ENCODE measurements at regions not wholly inside any gene's neighbourhood (a gene's known extent, or its start where the extent isn't known, plus 50 kb on each side); places are given as distances from the start of the nearest gene placed in this dataset.

GRCh38 chr9:8156346-8156745 is 356.8 kb upstream of the DMAC1 start:
- DNase-seq (ENCODE audit: low read depth), result no peak
- TF ChIP-seq, protein P1, sequence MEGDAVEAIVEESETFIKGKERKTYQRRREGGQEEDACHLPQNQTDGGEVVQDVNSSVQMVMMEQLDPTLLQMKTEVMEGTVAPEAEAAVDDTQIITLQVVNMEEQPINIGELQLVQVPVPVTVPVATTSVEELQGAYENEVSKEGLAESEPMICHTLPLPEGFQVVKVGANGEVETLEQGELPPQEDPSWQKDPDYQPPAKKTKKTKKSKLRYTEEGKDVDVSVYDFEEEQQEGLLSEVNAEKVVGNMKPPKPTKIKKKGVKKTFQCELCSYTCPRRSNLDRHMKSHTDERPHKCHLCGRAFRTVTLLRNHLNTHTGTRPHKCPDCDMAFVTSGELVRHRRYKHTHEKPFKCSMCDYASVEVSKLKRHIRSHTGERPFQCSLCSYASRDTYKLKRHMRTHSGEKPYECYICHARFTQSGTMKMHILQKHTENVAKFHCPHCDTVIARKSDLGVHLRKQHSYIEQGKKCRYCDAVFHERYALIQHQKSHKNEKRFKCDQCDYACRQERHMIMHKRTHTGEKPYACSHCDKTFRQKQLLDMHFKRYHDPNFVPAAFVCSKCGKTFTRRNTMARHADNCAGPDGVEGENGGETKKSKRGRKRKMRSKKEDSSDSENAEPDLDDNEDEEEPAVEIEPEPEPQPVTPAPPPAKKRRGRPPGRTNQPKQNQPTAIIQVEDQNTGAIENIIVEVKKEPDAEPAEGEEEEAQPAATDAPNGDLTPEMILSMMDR (conservative IDR thresholded peaks at IDR 0.05; ENCODE audit: low read depth, low read length), result no peak
- no peak overlapping the region for H3K4me3 ChIP-seq (ENCODE audit: low read depth, low read length)

DNA sequence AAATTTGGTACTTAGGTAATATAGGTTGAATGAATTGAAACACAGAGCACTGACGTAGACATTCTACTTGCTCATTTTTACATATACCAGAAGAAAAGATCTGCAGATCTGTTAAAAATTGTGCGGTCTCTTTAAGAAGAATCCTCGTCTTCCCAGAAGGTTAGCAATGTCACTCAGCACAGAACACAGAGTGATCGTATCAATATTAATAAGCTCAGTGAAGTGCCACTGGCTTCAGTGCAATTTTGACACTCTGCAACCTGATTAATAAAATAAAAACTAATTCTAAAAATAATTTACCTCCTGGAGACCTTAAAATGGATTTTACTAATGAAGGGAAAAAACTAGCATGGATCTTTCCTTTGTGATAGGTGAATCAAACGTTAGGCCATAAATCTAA is 356.1 kb upstream of the DMAC1 start:
- DNase-seq (ENCODE audit: low read depth), result no peak
- TF ChIP-seq, protein P1 (conservative IDR thresholded peaks at IDR 0.05; ENCODE audit: low read depth, low read length), result no peak
- no peak overlapping the region for H3K4me3 ChIP-seq (ENCODE audit: low read depth, low read length)

GRCh38 chr9:8143677-8144076 is 344.1 kb upstream of the DMAC1 start:
- H3K4me3 ChIP-seq (ENCODE audit: low read depth, low read length), result no peak overlapping the region
- DNase-seq (ENCODE audit: low read depth), result no peak
- TF ChIP-seq, protein P1 (conservative IDR thresholded peaks at IDR 0.05; ENCODE audit: low read depth, low read length), result no peak

DNA sequence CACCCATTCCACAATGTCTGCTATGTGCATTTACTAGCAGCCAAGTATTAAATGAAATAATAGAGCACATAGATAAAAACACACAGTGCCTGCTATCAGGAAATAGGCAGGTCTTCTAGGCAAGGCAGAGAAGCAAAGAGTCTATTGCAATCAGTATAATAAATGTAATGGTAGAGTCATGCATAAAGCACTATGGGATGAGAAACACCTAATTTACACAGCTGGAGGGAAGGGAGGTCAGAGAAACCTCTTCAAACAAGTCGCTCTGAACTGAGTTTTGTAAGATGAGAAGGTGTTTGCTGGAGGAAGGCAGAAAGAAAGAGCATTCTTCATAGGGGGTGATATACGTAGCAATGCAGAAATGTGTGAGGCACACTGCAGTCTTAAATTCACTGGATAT is 341.0 kb upstream of the DMAC1 start:
- DNase-seq (ENCODE audit: low read depth), result no peak
- TF ChIP-seq, protein P1 (conservative IDR thresholded peaks at IDR 0.05; ENCODE audit: low read depth, low read length), result no peak
- no peak overlapping the region for H3K4me3 ChIP-seq (ENCODE audit: low read depth, low read length)

- TF ChIP-seq, protein P1 (conservative IDR thresholded peaks at IDR 0.05; ENCODE audit: low read depth, low read length), result no peak
- no peak overlapping the region for H3K4me3 ChIP-seq (ENCODE audit: low read depth, low read length)
- no peak for DNase-seq (ENCODE audit: low read depth)
Observed at GRCh38 chr9:8139756-8140155, 340.2 kb upstream of the DMAC1 start.

DNA sequence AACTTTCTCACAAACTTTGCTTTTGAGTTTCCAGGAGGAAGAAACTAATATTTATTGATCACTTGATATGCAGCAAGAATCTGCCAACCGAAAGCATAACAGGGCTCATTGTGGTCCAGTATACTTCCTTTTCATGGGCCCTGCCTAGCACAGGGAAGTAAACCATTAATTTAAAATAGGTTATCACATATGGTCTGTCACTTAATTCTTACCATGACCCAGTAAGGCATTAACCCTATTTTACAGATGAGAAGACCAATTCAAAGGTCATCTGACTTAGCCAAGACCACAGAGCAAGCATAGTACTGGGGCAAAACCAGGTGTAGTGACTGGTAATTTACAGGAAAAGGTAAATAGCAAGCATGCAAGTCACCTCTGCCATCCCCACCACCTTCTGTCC is 336.9 kb upstream of the DMAC1 start:
- DNase-seq (ENCODE audit: low read depth), result no peak
- TF ChIP-seq, protein P1 (conservative IDR thresholded peaks at IDR 0.05; ENCODE audit: low read depth, low read length), result no peak
- H3K4me3 ChIP-seq (ENCODE audit: low read depth, low read length), result no peak overlapping the region

GRCh38 chr9:8134635-8135034 is 335.1 kb upstream of the DMAC1 start:
- TF ChIP-seq, protein P1 (conservative IDR thresholded peaks at IDR 0.05; ENCODE audit: low read depth, low read length), result no peak
- no peak overlapping the region for H3K4me3 ChIP-seq (ENCODE audit: low read depth, low read length)
- DNase-seq (ENCODE audit: low read depth), result no peak

Measured in choroid plexus epithelial cell (primary cell).